ENCODE measurements at regions not wholly inside any gene's neighbourhood (a gene's known extent, or its start where the extent isn't known, plus 50 kb on each side); places are given as distances from the start of the nearest gene placed in this dataset.
A peak's percentile ranks its signal among the peaks of the same experiment; 100 is the strongest.

GRCh38 chr13:59391696-59392095 lies 772.0 kb downstream of the DIAPH3 start:
- DNase-seq (ENCODE audit: extremely low spot score) = peak; percentile 58
- peak; percentile 80 for TF ChIP-seq CTCF (IDR thresholded peaks at IDR 0.05; ENCODE audit: control extremely low read depth, extremely low read depth, low read depth, missing control alignments)
- ChIA-PET POLR2A (no interaction called here), CTCF (interaction anchor here (0.9 to 4.5 kb wide), 30 partner anchors 8 to 1767 kb away, joined by 3 to 35 read pairs (median 4); no protein-coding TSS in a partner anchor)

- no peak for TF ChIP-seq CTCF (IDR thresholded peaks at IDR 0.05; ENCODE audit: control extremely low read depth, extremely low read depth, low read depth, missing control alignments)
- CTCF ChIA-PET = interaction anchor here (0.9 to 4.5 kb wide), 29 partner anchors 7 to 1768 kb away, joined by 3 to 35 read pairs (median 4); no protein-coding TSS in a partner anchor
- no peak for DNase-seq (ENCODE audit: extremely low spot score)
- POLR2A ChIA-PET = no interaction called here
Measured at GRCh38 chr13:59392328-59392727, 771.4 kb downstream of the DIAPH3 start.

- DNase-seq (ENCODE audit: extremely low spot score) = no peak
- CTCF ChIA-PET = interaction anchor here (1.1 to 1.2 kb wide), 2 partner anchors 376 to 935 kb away, joined by 3 to 4 read pairs; no protein-coding TSS in a partner anchor
- TF ChIP-seq CTCF (IDR thresholded peaks at IDR 0.05; ENCODE audit: control extremely low read depth, extremely low read depth, low read depth, missing control alignments) = no peak
- POLR2A ChIA-PET = no interaction called here
Measured at GRCh38 chr13:59394496-59394895, 769.2 kb downstream of the DIAPH3 start.

GRCh38 chr13:59398127-59398526 lies 765.6 kb downstream of the DIAPH3 start:
- CTCF ChIA-PET = interaction anchor here (1.4 to 3.7 kb wide), 2 partner anchors 7 to 279 kb away, joined by 5 to 21 read pairs; no protein-coding TSS in a partner anchor
- POLR2A ChIA-PET = no interaction called here
- no peak for TF ChIP-seq CTCF (IDR thresholded peaks at IDR 0.05; ENCODE audit: control extremely low read depth, extremely low read depth, low read depth, missing control alignments)
- DNase-seq (ENCODE audit: extremely low spot score) = no peak

- TF ChIP-seq CTCF (IDR thresholded peaks at IDR 0.05; ENCODE audit: control extremely low read depth, extremely low read depth, low read depth, missing control alignments) = no peak
- CTCF ChIA-PET = interaction anchor here (1.2 to 3.7 kb wide), 6 partner anchors 8 to 279 kb away, joined by 3 to 21 read pairs (median 4); no protein-coding TSS in a partner anchor
Measured at GRCh38 chr13:59398661-59399060, 765.1 kb downstream of the DIAPH3 start.

GRCh38 chr13:59399513-59399912 lies 764.2 kb downstream of the DIAPH3 start:
- no peak for DNase-seq (ENCODE audit: extremely low spot score)
- TF ChIP-seq CTCF (IDR thresholded peaks at IDR 0.05; ENCODE audit: control extremely low read depth, extremely low read depth, low read depth, missing control alignments) = no peak
- CTCF ChIA-PET = interaction anchor here (1.2 to 3.7 kb wide), 7 partner anchors 8 to 278 kb away, joined by 3 to 21 read pairs (median 3); no protein-coding TSS in a partner anchor
- POLR2A ChIA-PET = no interaction called here

More at GRCh38 chr13:59398661-59399060, 765.1 kb downstream of the DIAPH3 start:
- POLR2A ChIA-PET = no interaction called here
- no peak for DNase-seq (ENCODE audit: extremely low spot score)
